GM12873 (cell line): ENCODE measurements at regions not wholly inside any gene's neighbourhood (a gene's known extent, or its start where the extent isn't known, plus 50 kb on each side); places are given as distances from the start of the nearest gene placed in this dataset.

Experiments used
- TF ChIP-seq, protein P1 (sequence below): IDR thresholded peaks from 2 replicates; pipeline ENCODE4 v1.5.1; 2012; ENCODE audit warnings: low read depth, mild to moderate bottlenecking, moderate library complexity, low read length, control low read depth; ENCODE audit not compliant: insufficient read depth; ENCODE audit errors: missing control alignments

DNA sequence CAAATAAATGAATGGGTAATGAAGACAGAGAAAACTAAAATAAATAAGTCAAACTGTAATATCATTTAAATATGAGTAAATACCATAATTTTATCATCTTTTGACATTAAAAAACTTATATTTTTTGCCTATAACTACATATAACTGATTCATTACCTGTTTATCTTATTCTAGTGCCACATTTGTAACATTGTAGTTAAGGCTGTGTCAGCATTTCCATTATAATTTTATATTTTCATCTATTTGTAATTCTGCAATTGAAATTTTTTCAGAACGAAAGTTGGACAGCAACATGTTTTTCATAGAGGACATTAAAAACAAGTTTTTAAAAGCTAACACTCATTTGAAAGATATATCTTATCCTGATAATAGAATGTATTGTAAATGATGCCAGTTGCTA lies 1286.5 kb downstream of the LRFN5 start:
- TF ChIP-seq, protein P1, sequence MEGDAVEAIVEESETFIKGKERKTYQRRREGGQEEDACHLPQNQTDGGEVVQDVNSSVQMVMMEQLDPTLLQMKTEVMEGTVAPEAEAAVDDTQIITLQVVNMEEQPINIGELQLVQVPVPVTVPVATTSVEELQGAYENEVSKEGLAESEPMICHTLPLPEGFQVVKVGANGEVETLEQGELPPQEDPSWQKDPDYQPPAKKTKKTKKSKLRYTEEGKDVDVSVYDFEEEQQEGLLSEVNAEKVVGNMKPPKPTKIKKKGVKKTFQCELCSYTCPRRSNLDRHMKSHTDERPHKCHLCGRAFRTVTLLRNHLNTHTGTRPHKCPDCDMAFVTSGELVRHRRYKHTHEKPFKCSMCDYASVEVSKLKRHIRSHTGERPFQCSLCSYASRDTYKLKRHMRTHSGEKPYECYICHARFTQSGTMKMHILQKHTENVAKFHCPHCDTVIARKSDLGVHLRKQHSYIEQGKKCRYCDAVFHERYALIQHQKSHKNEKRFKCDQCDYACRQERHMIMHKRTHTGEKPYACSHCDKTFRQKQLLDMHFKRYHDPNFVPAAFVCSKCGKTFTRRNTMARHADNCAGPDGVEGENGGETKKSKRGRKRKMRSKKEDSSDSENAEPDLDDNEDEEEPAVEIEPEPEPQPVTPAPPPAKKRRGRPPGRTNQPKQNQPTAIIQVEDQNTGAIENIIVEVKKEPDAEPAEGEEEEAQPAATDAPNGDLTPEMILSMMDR: no peak

DNA sequence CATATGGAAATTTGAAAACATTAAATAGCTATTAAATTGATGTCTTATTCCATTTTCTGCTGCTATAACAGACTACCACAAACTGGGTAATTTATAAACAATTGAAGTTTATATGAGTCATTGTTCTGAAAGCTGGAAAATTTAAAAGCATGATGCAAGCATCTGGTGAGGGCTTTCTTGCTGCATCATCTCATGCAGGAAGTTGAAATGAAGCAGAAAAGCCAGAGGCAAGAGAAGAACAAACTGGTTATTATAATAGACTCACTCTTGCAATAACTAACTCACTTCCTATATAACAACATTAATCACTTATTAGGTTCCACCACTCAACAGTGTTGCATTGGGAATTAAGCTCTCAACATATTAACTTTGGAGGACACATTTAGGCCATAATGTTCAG lies 1277.4 kb downstream of the LRFN5 start:
- TF ChIP-seq, protein P1: no peak

DNA sequence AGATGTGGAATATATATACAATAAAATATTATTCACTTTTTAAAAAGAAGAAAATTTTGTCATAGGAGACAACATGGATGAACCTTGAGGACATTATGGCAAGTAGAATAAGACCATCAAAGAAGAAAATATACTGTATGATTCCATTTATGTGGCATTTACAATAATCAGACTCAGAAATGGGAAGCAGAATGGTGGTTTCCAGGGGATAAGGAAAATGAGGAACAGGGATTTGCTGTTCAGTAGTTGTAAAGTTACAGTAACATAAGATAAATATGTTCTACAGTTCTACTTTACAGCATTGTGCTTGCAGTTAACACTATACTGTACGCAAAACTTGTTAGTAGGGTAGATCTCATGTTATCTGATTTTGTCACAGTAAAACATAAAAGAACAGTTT lies 1271.0 kb downstream of the LRFN5 start:
- TF ChIP-seq, protein P1: no peak

DNA sequence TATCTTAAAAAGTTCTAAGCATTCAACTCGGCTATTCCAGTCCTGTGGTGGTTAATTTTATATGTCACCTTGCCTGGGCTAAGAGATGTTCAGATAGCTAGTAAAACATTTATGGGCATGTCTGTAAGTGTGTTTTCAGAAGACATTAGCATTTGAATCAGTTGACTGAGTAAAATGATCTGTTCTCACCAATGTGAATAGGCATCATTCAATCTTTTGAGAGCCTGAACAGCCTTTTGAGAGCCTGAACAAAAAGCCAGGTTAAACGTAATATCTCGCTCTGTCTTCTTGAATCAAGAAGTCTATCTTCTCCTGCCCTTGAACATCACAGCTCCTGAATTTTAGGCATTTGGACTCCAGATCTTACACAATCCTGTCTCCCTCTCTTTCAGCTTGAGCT lies 1266.1 kb downstream of the LRFN5 start:
- TF ChIP-seq, protein P1: no peak

DNA sequence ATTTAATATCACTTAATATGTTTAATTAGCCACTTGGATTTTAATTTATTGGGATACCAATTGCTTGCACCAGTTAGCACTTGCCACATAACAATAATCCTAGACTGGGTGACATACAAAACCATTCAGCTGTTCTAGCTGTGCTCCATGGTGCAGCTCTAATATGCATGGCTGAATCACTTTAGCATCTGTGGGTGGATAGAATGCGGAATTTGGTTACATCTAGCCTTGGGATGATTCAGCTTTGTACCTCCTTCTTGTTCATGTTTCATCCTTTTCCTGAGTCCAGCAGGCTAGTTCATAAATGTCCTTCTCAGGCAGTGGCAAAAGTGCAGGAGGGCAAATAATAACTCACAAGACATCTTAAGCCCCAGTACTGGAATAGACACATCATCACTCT lies 1263.0 kb downstream of the LRFN5 start:
- TF ChIP-seq, protein P1: no peak

DNA sequence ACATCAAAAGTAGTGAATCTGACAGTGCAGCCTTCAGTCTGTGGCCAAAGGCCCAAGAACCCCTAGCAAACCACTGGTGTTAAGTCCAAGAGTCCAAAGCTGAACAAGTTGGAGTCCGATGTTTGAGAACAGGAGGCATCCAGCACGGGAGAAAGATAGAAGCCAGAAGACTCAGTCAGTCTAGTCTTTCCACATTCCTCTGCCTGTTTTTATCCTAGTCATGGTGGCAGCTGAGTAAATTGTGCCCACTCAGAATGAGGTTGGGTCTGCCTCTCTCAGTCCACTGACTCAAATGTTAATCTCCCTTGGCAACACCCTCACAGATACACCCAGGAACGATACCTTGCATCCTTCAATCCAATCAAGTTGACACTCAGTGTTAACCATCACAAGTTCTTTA lies 1255.4 kb downstream of the LRFN5 start:
- TF ChIP-seq, protein P1: no peak

DNA sequence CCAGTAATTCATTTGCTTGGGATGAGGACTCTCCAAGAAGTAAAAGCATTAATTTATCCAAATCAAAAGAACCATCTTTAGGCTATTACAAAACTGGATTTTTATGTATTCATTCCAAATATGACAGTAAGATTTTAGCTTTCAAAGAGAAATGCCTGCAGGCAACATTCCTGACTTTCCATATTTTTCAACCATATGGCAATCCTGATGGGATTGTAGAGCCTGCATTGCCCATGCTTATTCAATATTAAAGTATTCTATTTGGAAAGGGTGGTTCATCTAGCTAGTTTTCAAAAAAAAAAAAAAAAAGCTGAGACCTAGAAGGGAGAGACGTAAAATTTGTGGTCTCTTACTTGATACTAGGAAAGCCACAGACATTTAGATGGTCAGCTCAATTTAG lies 1253.7 kb downstream of the LRFN5 start:
- TF ChIP-seq, protein P1: no peak
